ENCODE measurements at regions not wholly inside any gene's neighbourhood (a gene's known extent, or its start where the extent isn't known, plus 50 kb on each side); places are given as distances from the start of the nearest gene placed in this dataset.

GRCh38 chr12:76946446-76946845, 67.6 kb upstream of the CSRP2 start:
- Histone ChIP-seq H3K36me3 (ENCODE audit: control insufficient read depth, insufficient read depth, low read length) (no peaks in the 10 kb centered on the region), H3K27ac (ENCODE audit: low read length) (no peak overlapping the region), H3K9me3 (ENCODE audit: control insufficient read depth, insufficient read depth, low read depth, low read length) (no peaks in the 10 kb centered on the region), H3K4me3 (ENCODE audit: low read depth in 2 of 2, low read length in 2 of 2) (no peak overlapping the region), H3K4me1 (ENCODE audit: control insufficient read depth, insufficient read depth, low read length) (no peaks in the 10 kb centered on the region), H3K27me3 (ENCODE audit: control insufficient read depth, insufficient read depth, low read length) (peaks cover 5% of the 10 kb centered on the region; the same call in 1 of the 2 replicates)
- in situ Hi-C loops (cut with HindIII; ENCODE audit: low pct_unique_long_range_greater_than_20kb, low sequenced_read_pairs), result no loop called here
- ChIA-PET CTCF (no interaction called here), POLR2A (no interaction called here)
- intact Hi-C loops (cut with micrococcal nuclease; ENCODE audit: unreplicated experiment), result no loop called here
- TF ChIP-seq CTCF (IDR thresholded peaks at IDR 0.05), result no peak
- TF ChIP-seq REST (IDR thresholded peaks at IDR 0.05; ENCODE audit: insufficient read depth in 1 of 2, low read depth in 2 of 2, low read length in 1 of 2), result no peak
- no peak for TF ChIP-seq SIN3A (IDR thresholded peaks at IDR 0.05; ENCODE audit: borderline replicate concordance, insufficient read depth, low read depth, low read length)
- TF ChIP-seq TCF7L2 (IDR thresholded peaks at IDR 0.05; ENCODE audit: low read depth, low read length), result no peak
- no peak for TF ChIP-seq POLR2AphosphoS5 (IDR thresholded peaks at IDR 0.05; ENCODE audit: low read depth, low read length)
- DNase-seq (ENCODE audit: low read depth, low spot score) (no peak), ATAC-seq (no peak)
- no TSS peak for BruUV-seq (replicated peaks)

GRCh38 chr12:76945867-76946266, 67.0 kb upstream of the CSRP2 start:
- ATAC-seq (no peak), DNase-seq (ENCODE audit: low read depth, low spot score) (no peak)
- H3K36me3 ChIP-seq (ENCODE audit: control insufficient read depth, insufficient read depth, low read length), result no peaks in the 10 kb centered on the region
- BruUV-seq (replicated peaks), result no TSS peak
- in situ Hi-C loops (cut with HindIII; ENCODE audit: low pct_unique_long_range_greater_than_20kb, low sequenced_read_pairs) (no loop called here), intact Hi-C loops (cut with micrococcal nuclease; ENCODE audit: unreplicated experiment) (no loop called here)
- H3K4me3 ChIP-seq (ENCODE audit: low read depth in 2 of 2, low read length in 2 of 2), result no peak overlapping the region
- no peaks in the 10 kb centered on the region for H3K9me3 ChIP-seq (ENCODE audit: control insufficient read depth, insufficient read depth, low read depth, low read length)
- POLR2A ChIA-PET, result no interaction called here
- peaks cover 5% of the 10 kb centered on the region; the same call in 1 of the 2 replicates for H3K27me3 ChIP-seq (ENCODE audit: control insufficient read depth, insufficient read depth, low read length)
- no peak overlapping the region for H3K27ac ChIP-seq (ENCODE audit: low read length)
- H3K4me1 ChIP-seq (ENCODE audit: control insufficient read depth, insufficient read depth, low read length), result no peaks in the 10 kb centered on the region
- CTCF ChIA-PET, result no interaction called here
- TF ChIP-seq POLR2AphosphoS5 (IDR thresholded peaks at IDR 0.05; ENCODE audit: low read depth, low read length) (no peak), SIN3A (IDR thresholded peaks at IDR 0.05; ENCODE audit: borderline replicate concordance, insufficient read depth, low read depth, low read length) (no peak), CTCF (IDR thresholded peaks at IDR 0.05) (no peak), TCF7L2 (IDR thresholded peaks at IDR 0.05; ENCODE audit: low read depth, low read length) (no peak), REST (IDR thresholded peaks at IDR 0.05; ENCODE audit: insufficient read depth in 1 of 2, low read depth in 2 of 2, low read length in 1 of 2) (no peak)
